ENCODE measurements at regions not wholly inside any gene's neighbourhood (a gene's known extent, or its start where the extent isn't known, plus 50 kb on each side); places are given as distances from the start of the nearest gene placed in this dataset.
"Not testable (repeated sequence)": the region's sequence is repeated elsewhere in the genome, so short reads cannot be mapped to it uniquely, and the experiment has no call there.

DNA sequence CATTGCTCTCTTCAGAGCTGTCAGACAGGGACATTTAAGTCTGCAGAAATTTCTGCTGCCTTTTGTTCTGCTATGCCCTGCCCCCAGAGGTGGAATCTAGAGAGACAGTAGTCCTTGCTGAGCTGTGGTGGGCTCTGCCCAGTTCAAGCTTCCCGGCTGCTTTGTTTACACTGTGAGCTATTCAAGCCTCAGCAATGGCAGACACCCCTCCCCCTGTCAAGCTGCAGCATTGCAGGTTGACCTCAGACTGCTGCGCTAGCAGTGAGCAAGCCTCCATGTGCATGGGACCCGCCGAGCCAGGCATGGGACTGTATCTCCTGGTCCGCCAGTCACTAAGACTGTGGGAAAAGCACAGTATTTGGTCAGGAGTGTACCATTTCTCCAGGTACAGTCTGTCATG lies 53.6 kb upstream of the MAPK10 start:
- intact Hi-C loops (cut with DNase I); DNase-seq (ENCODE audit: low spot score): not testable (repeated sequence)

DNA sequence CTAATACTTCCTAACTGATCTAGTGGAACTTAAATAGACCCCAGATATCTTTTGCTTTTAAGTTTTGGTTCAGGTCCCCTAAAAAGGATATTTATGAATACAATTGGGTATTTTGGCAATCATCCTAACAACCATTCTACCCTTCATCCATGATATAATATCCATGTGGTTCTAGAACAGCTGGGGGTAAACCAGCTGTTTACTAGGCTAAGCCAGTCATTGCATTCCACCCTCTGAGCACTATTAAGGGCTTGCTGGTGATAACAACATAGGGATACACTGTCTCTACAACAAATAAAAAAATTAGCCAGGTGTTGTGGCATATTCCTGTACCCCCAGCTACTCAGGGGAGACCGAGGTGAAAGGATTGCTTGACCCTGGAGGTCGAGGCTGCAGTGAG lies 54.8 kb upstream of the MAPK10 start:
- DNase-seq (ENCODE audit: low spot score) = no peak
- intact Hi-C loops (cut with DNase I) = no loop called here

DNA sequence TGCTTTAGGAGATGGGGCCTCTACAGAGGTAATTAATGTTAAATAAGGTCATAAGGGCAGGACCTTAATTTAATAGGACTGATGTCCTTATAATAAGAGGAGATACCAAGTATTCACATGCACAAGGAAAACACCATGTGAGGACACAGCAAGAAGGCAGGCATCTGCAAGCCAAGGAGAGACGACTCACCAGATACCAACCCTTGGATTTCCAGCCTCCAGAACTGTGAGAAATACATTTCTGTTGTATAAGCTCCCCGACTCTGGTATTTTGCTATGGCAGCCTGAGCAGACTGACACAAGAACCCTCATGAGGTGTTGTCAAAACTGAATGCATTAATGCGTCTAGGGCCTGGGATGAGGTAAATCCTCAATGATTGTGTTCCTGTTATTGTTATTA lies 56.2 kb upstream of the MAPK10 start:
- intact Hi-C loops (cut with DNase I) = no loop called here
- DNase-seq (ENCODE audit: low spot score) = no peak

DNA sequence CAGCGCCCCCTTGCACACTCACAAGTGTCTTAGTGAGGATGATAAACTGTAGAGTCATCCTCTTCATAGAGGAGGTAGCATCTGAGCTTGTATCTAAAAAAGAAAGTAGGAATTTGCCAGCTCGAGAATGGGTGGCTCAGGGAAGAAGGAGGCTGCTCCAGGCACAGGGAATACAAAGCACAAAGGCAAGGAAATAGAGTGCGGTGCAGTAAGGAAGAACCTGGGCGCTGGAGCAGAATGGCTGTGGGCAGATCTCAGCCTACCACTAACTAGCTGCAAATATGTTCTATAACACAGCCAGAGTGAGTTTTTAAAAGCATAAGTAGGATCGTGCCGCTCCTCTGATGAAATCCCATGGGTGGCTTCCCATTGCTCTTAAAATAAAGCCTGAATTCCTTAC lies 61.6 kb upstream of the MAPK10 start:
- intact Hi-C loops (cut with DNase I) = no loop called here
- no peak for DNase-seq (ENCODE audit: low spot score)

DNA sequence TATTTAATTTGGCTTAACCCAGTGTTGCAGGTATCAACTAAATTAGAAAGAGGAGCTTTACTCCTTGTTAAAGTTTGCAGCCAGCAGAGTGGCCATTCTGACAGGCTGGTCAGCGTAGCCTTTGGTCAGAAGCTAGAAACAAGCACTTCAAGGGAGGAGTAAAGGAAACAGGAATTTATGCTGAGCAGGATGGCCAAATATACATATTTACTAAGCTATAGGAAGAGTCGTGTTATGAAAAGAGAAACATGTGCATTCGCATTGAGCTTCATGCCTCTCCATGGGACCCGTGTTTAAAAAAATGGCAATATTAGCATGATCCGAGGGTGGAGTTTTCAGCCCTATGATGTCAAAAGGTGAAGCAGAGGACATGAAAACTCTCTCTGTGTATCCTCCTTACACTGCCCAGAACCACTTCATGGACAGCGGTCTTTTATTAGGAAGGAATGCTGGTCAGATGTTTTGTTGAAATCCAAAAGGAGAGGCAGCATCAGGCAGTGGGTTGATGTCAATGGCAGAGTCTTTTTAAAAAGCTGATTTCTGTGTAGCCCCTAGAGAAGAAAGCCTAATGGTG lies 71.8 kb upstream of the MAPK10 start:
- intact Hi-C loops (cut with DNase I) = no loop called here
- no peak for DNase-seq (ENCODE audit: low spot score)

DNA sequence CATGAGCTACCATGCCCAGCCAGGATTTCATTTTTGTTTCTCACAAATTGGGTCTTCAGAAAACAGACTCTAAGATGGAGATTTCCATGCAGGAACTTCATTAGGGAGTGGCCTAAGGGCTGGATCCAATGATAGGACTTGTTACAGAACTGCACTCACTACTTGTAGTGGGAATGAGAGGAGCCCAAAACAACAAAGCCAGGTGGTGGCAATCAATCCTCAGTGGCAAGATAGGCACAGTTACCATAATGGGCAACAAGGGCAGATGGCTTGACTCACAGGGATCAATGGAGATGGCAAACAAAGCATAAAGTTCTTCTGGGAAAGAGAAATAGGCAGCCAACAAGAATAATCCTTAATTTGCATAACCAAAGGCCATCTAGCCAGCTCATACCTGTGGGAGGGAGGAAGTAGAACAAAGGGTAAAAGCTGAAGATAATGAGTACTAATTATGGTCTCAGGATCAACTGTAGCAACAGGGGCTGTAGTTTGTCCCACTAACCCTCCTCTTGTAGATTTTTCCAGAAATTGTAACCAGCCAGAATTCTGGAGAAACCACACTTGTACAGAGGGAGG lies 72.8 kb upstream of the MAPK10 start:
- DNase-seq (ENCODE audit: low spot score) = no peak
- intact Hi-C loops (cut with DNase I) = no loop called here

DNA sequence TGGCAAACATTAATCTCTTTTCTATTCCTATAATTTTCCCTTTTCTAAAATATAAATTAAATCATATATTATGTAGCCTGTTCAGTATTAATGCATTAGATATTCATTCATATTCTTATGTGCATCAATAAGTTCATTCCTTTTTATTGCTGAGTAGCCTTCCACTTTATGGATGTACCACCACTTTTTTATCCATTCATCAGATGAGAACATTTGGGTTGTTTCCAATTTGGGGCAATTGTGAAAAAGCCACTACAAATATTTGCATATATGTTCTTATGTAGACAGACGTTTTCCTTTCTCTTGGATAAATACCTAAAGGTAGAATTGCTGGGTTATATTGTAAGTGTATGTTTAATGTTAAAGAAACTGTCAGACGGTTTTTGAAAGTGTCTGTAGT lies 79.4 kb upstream of the MAPK10 start:
- intact Hi-C loops (cut with DNase I) = no loop called here
- no peak for DNase-seq (ENCODE audit: low spot score)

DNA sequence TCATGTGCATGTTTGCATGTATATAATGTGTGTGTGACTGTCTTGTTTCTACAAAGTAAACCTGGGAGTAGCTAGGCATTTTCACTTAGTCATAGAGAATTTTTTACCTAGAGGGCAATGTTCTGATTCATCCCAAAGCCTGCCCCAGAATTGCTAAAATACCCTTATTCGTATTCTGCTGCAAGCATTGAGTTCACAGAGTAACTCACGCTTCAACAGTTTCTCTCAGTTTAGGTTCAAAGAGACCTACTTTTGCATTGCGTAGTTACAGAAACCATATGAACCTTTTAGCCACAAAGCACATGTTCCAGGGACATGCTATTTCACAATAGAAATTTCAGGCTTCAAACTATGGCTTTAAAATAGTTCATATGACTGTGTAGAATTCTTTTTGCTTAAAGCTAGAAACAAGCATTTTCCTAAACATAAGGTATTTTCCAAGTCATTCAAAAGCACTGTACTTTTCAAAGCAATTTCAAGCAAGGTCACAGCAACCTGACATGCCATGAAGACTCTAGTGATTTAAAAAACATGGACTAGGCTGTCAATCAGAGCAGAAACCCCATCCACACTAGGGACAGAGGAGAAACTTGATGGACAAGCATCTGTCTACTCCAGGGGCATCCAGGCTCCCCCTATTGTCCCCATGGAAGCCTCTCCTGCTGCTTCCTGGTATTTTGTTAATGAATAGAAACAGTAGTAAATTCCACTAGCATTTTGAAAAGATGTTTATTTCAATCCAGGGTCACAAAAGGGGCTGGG lies 81.5 kb upstream of the MAPK10 start:
- no peak for DNase-seq (ENCODE audit: low spot score)
- intact Hi-C loops (cut with DNase I) = no loop called here

DNA sequence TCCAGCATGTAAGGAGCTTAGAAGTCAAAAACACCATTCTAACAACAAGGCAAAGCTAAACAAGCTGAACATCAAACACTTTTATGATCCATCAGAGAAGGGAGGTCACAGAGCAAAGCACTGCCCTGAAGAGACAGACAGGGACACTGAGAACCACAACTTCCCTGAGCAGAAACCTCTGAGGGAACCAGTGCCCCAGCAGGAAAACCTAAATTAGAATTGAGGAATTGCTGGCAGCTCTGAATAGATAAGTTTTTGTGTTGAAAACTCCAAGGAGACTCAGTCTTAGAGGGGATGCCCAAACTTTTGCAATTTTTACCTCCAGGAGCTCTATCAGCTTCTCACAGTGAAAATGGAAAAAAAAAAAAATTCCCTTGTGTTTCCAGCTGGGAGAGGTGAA lies 83.0 kb upstream of the MAPK10 start:
- DNase-seq (ENCODE audit: low spot score) = no peak
- intact Hi-C loops (cut with DNase I) = no loop called here

DNA sequence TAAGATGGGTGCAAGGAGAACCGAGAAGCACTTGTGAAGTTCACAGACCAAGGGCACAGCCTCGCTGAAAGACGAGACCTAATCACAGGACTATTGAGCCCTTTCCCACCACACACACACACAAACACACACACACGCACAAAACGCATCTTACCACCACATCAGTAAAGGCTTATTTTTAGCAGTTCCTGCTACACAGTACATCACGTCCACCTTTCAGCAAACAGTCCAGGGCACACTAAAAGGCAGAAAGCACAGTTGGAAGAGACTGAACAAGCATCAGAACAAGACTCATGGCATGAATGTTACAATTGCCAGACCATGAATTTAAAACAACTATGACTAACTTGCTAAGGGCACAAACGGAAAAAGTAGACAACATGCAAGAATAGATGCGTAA lies 83.6 kb upstream of the MAPK10 start:
- DNase-seq (ENCODE audit: low spot score) = no peak
- intact Hi-C loops (cut with DNase I) = no loop called here

DNA sequence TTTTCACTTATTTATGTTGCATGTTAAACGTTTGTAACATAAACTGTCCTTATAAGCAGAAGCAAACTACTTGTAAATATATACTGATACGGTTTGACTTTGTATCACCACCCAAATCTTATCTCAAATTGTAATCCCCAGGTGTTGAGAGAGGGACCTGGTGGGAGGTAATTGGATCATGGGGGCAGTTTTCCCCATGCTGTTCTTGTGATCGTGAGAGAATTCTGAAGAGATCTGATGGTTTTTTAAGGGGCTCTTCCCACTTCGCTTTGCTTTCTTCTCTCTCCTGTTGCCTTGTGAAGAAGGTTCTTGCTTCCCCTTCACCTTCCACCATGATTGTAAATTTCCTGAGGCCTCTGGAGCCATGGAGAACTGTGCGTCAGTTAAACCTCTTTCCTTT lies 87.1 kb upstream of the MAPK10 start:
- no peak for DNase-seq (ENCODE audit: low spot score)
- intact Hi-C loops (cut with DNase I) = no loop called here

DNA sequence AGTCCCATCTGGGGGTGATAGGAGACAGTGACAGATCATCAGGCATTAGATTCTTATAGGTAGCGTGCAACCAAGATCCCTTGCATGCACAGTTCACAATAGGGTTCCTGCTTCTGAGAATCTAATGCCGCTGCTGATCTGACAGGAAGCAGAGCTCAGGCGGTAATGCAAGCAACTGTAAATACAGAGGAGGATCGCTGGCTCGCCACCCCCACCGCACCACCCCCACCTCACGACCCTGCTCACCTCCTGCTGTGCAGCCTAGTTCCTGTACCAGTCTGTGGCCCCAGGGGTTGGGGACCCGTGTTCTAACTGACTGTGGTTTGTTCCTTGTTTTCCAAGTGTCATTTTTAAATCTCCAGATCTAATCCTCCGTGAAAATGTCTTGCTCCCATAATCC lies 89.0 kb upstream of the MAPK10 start:
- DNase-seq (ENCODE audit: low spot score) = no peak
- intact Hi-C loops (cut with DNase I) = no loop called here

DNA sequence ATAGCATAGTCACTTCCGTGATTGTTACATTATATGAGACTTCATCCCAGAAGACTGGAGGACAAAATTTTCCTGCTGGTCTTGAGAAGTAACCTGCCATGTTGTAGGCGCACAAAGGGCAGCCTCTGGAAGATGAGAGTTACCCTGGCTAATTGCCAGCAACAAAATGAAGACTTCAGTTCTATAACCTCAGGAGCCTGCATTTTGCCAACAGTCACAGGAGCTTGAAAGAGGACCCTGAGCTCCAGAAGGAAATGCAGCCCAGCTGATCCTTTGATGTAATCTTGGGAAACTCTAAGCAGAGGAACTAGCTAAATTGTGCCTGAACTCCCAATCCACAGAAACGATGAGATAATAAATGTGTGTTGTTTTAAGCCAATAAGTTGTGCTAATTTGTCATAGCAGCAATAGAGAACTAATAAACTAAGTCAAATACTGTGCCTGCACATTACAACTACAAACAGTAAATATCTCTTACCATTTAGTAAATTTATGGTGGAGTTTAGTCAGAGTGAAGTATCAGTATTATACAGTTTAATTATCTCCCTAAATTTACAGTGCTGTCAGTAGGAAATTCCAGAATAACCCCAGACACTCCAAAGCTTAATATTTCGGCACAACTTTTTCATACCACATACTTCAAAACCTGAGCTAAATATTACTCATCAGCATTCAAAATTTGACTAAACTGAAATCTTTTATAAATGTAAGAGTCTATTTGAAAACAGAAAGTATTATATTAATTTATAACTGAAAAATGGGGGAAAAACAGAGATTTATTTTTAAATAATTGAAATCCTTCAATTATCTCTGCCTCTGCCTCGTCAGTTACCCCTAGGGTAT lies 90.1 kb upstream of the MAPK10 start:
- intact Hi-C loops (cut with DNase I) = no loop called here
- DNase-seq (ENCODE audit: low spot score) = no peak

DNA sequence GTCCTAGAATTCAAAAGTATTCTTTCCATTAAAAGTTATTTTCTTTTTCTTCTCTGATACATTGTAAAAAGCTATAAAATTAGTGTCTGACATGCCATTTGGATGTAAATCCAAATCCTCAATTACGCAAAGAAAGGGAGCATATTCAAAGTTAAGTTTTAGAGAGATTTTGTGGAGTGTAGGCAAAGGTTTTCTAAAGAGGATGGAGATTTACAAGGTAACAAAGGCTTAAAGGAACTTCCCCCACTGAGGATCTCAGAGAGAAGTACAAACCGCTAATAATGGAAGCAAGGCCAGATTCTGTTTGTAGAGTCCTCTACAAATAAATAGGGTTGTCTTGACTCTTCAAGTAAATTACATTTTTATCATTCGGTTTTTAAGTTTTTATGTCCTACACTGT lies 91.0 kb upstream of the MAPK10 start:
- intact Hi-C loops (cut with DNase I) = no loop called here
- DNase-seq (ENCODE audit: low spot score) = no peak

DNA sequence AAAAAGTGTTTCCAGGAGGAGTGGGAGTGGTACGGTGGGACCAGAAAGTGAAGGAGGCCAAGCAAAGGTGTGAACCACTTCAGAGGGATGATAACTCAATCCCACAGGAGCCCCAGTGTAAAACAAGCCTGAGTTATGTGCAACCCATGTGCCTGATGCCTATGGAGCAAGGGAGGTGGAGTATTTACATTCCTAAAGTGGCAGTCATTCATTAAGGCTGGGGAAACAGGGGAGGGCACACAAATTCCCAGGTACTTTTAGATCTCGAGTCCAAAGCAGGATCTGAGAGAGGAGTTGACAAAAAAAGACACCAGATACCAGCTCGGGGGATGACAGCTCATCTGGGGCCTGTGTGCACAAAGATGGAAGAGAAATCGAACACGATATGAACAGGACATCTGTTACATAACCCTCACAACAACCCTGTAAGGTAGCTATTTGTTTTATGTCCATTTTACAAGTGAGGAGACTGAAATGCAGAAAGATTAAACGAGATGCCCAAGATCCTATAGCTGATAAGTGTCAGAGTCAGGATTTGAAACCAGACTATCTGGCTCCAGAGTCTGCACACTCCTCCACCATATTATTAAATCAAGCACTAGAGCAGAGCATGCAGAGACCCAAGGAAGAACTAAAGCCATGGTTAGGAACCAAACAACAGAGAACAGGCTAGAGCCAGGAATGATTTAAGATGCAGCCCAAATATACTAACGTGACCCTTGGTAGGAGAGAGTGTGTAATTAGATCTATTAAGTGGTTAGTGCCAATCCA lies 91.9 kb upstream of the MAPK10 start:
- intact Hi-C loops (cut with DNase I) = no loop called here
- no peak for DNase-seq (ENCODE audit: low spot score)

DNA sequence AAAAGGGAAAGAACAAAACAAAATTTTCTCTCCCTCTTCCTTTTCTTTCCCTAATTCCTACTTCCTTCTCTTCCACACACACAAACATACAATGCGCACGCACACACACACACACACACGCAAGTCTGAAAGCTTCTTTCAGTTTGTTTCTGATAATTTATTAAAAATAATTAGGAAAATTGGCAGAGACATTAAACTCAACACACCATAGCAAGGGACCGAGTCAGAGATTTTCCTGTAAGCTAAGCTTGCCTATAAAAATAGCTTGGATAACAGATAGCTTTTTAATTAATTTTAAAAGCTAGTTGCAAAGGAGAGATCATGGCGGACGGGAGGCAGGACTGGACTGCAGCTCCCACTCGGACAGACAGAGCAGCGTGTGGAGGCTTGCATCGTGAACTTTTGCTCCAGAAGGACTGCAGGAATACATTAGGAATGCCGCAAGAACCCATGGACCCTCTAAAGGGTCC lies 92.6 kb upstream of the MAPK10 start:
- intact Hi-C loops (cut with DNase I) = no loop called here
- no peak for DNase-seq (ENCODE audit: low spot score)

DNA sequence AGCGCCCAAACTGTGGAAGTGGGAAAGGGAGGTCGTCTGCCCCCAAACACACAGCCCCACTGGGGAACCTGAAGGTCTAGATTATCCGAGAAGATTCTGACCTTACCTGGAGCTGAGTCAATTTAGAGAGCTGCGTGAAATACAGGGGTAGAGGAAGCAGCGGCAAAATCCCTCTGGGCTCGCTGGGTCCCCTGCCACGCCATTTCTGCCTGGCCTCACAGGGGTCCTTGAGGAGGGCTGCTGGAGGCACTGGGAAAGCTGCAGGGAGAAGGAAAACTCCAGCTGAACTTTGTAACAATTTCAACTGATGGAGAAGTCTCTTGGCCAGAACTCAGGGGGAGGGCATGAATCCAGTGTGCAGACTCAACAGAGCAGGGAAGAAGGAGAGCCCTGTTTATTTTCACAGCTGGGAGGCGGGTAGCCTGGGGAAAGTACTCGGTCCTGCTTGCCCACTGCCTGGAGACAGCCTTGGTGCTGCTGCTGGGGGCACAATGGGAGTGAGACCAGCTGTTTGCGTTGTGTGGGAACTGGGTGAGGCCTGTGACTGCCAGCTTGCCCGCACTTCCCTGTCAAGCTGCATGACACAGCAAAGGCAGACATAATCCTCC lies 93.2 kb upstream of the MAPK10 start:
- intact Hi-C loops (cut with DNase I) = no loop called here
- no peak for DNase-seq (ENCODE audit: low spot score)

DNA sequence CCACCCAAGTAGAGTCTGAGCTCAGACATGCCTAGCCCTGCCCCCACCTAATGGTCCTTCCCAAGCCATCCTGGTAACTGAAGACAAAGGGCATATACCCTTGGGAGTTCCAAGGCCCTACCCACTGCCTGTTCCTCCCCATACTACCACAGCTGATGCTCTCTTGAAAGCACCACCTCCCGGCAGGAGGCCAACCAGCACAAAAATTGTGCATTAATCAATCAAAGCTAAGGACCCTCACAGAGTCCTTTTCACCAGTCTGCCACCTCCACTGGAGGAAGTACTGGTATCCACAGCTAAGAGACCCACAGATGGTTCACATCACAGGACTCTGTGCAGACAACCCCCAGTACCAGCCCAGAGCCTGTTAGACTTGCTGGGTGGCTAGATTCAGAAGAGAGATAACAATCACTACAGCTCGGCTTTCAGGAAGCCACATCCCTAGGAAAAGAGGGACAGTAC lies 93.8 kb upstream of the MAPK10 start:
- intact Hi-C loops (cut with DNase I); DNase-seq (ENCODE audit: low spot score): not testable (repeated sequence)

DNA sequence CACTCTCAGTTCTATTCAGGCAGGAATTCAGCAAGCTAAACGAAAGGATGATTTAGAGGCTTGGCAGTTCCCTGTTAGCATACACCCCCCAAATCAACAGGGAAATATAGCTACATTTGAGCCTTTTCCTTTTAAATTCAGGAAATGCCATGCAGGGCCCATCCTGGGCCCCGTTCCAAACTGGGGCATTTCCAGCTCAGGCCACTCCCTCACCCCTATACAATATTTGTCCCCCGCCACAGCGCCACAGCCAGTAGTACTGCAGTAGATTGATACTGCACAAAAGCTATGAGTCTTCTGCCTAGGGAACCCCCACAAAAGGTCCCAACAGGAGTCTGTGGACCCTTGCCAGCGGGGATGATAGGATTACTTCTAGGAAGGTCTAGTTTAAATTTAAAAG lies 102.0 kb upstream of the MAPK10 start:
- intact Hi-C loops (cut with DNase I) = no loop called here
- no peak for DNase-seq (ENCODE audit: low spot score)

Data from cardiac septum (tissue), 1 donor.